Caco-2 (cell line): ENCODE measurements at regions not wholly inside any gene's neighbourhood (a gene's known extent, or its start where the extent isn't known, plus 50 kb on each side); places are given as distances from the start of the nearest gene placed in this dataset.

Experiments used
- BruUV-seq: library from RNA; stranded (reverse); fragments of 400-500 nt; replicated peaks from 2 replicates; lab custom pipeline; 2021; lab: Mats Ljungman, UMichigan
- CTCF ChIA-PET: fragments of 300-600 bp; sonication (Branson Sonifier 250); formaldehyde crosslinking; loops from one replicate; lab custom pipeline; 2022; ENCODE audit warnings: antibody characterized with exemption; lab: Charles Lee
- POLR2A ChIA-PET: fragments of 300-600 bp; sonication (Branson Sonifier 250); formaldehyde crosslinking; loops from one replicate; lab custom pipeline; 2022; ENCODE audit warnings: antibody characterized with exemption; lab: Charles Lee
- DNase-seq, 2 experiments: peaks; one replicate each; pipeline versions ENCODE4 v3.0.0 to v3.0.0-alpha.2; 2020 to 2022
- H3K27me3 ChIP-seq: replicated peaks from 2 replicates; pipeline ENCODE4 v1.6.0; 2011; ENCODE audit warnings: low read length; ENCODE audit not compliant: control insufficient read depth, insufficient read depth
- H3K36me3 ChIP-seq: 2 replicates; pipeline ENCODE4 v1.5.1; 2011; ENCODE audit warnings: low read length; ENCODE audit not compliant: control insufficient read depth, insufficient read depth
- H3K4me1 ChIP-seq: fragments of 250-450 bp; sonication (Bioruptor Pico); 2 replicates; pipeline ENCODE4 v1.5.1; 2020; ENCODE audit warnings: mild to moderate bottlenecking
- H3K4me3 ChIP-seq: 2 replicates; pipeline ENCODE4 v1.5.1; 2011; ENCODE audit warnings: low read depth, mild to moderate bottlenecking, control low read depth, low read length
- H3K9me3 ChIP-seq: fragments of 250-450 bp; sonication (Bioruptor Pico); 2 replicates; pipeline ENCODE4 v1.5.1; 2020; ENCODE audit warnings: mild to moderate bottlenecking, moderate library complexity
- H3K27ac Mint-ChIP-seq: one replicate; pipeline ENCODE4 v1.8.0; 2022; ENCODE audit warnings: mixed read lengths; ENCODE audit not compliant: unreplicated experiment
- H3K27me3 Mint-ChIP-seq: one replicate; pipeline ENCODE4 v1.8.0; 2022; ENCODE audit warnings: mixed read lengths; ENCODE audit not compliant: insufficient read depth, unreplicated experiment
- H3K36me3 Mint-ChIP-seq: one replicate; pipeline ENCODE4 v1.8.0; 2022; ENCODE audit warnings: mild to moderate bottlenecking, mixed read lengths; ENCODE audit not compliant: insufficient read depth, unreplicated experiment
- H3K4me1 Mint-ChIP-seq: one replicate; pipeline ENCODE4 v1.8.0; 2022; ENCODE audit warnings: low read depth, mixed read lengths; ENCODE audit not compliant: unreplicated experiment
- H3K4me3 Mint-ChIP-seq: one replicate; pipeline ENCODE4 v1.8.0; 2022; ENCODE audit warnings: mild to moderate bottlenecking, moderate library complexity, mixed read lengths; ENCODE audit not compliant: unreplicated experiment
- H3K9me3 Mint-ChIP-seq: one replicate; pipeline ENCODE4 v1.8.0; 2022; ENCODE audit warnings: mixed read lengths; ENCODE audit not compliant: unreplicated experiment
- CTCF ChIP-seq, 2 experiments: fragments of 200-600 bp in 1 of 2; IDR thresholded peaks; 1 replicate in 1 of 2; 2 replicates in 1 of 2; pipeline versions ENCODE4 v1.5.1 to v1.8.0; 2011 to 2022; ENCODE audit warnings: antibody characterized with exemption in 1 of 2, control low read depth in 1 of 2, inconsistent platforms in 1 of 2, low read depth in 1 of 2, low read length in 1 of 2, mild to moderate bottlenecking in 1 of 2, moderate library complexity in 1 of 2; ENCODE audit not compliant: insufficient read depth in 1 of 2, severe bottlenecking in 1 of 2, unreplicated experiment in 1 of 2
- intact Hi-C: fragments of 100-400 bp; cut with micrococcal nuclease; formaldehyde crosslinking; loops from one replicate; pipeline ENCODE4 v1.10.0; 2022; ENCODE audit not compliant: unreplicated experiment

- CTCF ChIA-PET = no interaction called here
- no peaks in the 10 kb centered on the region for H3K36me3 Mint-ChIP-seq
- intact Hi-C loops = loop anchor here (1.0 to 5.0 kb wide), 2 partner anchors 167 to 656 kb away; no protein-coding TSS in a partner anchor
Observed at GRCh38 chr19:28633319-28634018, 579.5 kb downstream of the UQCRFS1 start.

DNA sequence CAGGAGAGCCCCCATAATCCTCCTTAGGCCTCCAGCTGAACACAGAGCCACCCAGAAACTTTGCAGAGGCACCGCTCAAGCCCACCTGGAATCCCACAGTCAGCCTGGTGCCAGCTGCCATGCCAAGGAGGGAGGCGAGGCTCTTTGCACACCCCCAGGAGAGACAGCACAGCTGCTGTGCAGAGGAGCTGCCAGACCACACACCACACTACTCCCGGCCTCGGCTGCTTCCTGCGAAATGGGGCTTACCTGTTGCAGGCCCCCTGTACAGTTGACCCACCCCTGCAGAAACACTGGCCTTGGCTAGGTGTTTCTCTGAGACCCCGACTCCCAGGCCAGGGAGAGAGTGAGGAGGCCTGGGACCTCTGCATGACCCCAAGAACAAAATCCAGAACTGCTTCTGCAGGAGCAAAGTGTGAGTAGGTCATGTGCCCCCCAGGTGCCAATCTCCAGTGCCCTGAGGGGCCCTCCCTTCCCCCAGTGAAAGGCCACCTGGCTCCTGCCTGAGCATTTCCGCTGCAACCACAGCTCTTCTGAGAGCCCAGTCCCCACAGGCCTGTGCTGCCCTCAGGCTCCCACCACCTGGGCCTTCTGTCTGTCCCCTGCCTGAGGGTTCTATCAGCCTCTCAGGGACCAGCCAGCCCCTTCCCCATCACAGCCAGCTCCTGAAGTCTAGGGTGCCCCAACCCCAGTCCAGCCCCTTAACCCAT, 580.4 kb downstream of the UQCRFS1 start:
- Mint-ChIP-seq H3K36me3 (no peaks in the 10 kb centered on the region), H3K4me1 (no peaks in the 10 kb centered on the region), H3K4me3 (no peak overlapping the region), H3K27me3 (no peaks in the 10 kb centered on the region), H3K9me3 (peaks cover 9% of the 10 kb centered on the region), H3K27ac (no peak overlapping the region)
- Histone ChIP-seq H3K9me3 (peaks cover 4% of the 10 kb centered on the region; the same call in 1 of the 2 replicates), H3K4me3 (no peak overlapping the region), H3K27me3 (no peaks in the 10 kb centered on the region), H3K36me3 (no peaks in the 10 kb centered on the region), H3K4me1 (no peaks in the 10 kb centered on the region)
- no peak for DNase-seq
- ChIA-PET CTCF (no interaction called here), POLR2A (no interaction called here)
- no TSS peak for BruUV-seq
- no peak for TF ChIP-seq CTCF (IDR thresholded peaks at IDR 0.05; ENCODE audit: insufficient read depth in 1 of 2, low read depth in 1 of 2, low read length in 1 of 2, severe bottlenecking in 1 of 2, unreplicated experiment in 1 of 2)
- intact Hi-C loops = loop anchor here (1.0 to 5.0 kb wide), 2 partner anchors 166 to 655 kb away; no protein-coding TSS in a partner anchor

More at GRCh38 chr19:28633319-28634018, 579.5 kb downstream of the UQCRFS1 start:
- no peaks in the 10 kb centered on the region for H3K4me1 ChIP-seq
- peak in 1 of 2 experiments; percentile 57 for DNase-seq
- Mint-ChIP-seq H3K27me3 (peaks cover 2% of the 10 kb centered on the region), H3K4me3 (no peak overlapping the region), H3K9me3 (no peaks in the 10 kb centered on the region), H3K27ac (no peak overlapping the region), H3K4me1 (no peaks in the 10 kb centered on the region)
- peak; percentile 56 to 80 for TF ChIP-seq CTCF (IDR thresholded peaks at IDR 0.05; ENCODE audit: insufficient read depth in 1 of 2, low read depth in 1 of 2, low read length in 1 of 2, severe bottlenecking in 1 of 2, unreplicated experiment in 1 of 2)
- H3K9me3 ChIP-seq = no peaks in the 10 kb centered on the region
- POLR2A ChIA-PET = no interaction called here
- H3K4me3 ChIP-seq = no peak overlapping the region
- no peaks in the 10 kb centered on the region for H3K27me3 ChIP-seq
- H3K36me3 ChIP-seq = no peaks in the 10 kb centered on the region
- no TSS peak for BruUV-seq

- peaks cover 11% of the 10 kb centered on the region for H3K9me3 Mint-ChIP-seq
- Histone ChIP-seq H3K4me3 (no peak overlapping the region), H3K27me3 (no peaks in the 10 kb centered on the region), H3K36me3 (no peaks in the 10 kb centered on the region), H3K4me1 (no peaks in the 10 kb centered on the region), H3K9me3 (peaks cover 6% of the 10 kb centered on the region; the same call in 1 of the 2 replicates)
- H3K4me1 Mint-ChIP-seq = no peaks in the 10 kb centered on the region
- H3K27me3 Mint-ChIP-seq = no peaks in the 10 kb centered on the region
- no peak for DNase-seq
- no peak overlapping the region for H3K4me3 Mint-ChIP-seq
- intact Hi-C loops = loop anchor here (5.0 kb wide), 1 partner anchor 655 kb away; no protein-coding TSS in a partner anchor
- no peaks in the 10 kb centered on the region for H3K36me3 Mint-ChIP-seq
- CTCF ChIA-PET = no interaction called here
- no peak overlapping the region for H3K27ac Mint-ChIP-seq
- BruUV-seq = no TSS peak
- POLR2A ChIA-PET = no interaction called here
- TF ChIP-seq CTCF (IDR thresholded peaks at IDR 0.05; ENCODE audit: insufficient read depth in 1 of 2, low read depth in 1 of 2, low read length in 1 of 2, severe bottlenecking in 1 of 2, unreplicated experiment in 1 of 2) = no peak
Observed at GRCh38 chr19:28631961-28632360, 581.0 kb downstream of the UQCRFS1 start.
